ENCODE measurements at regions not wholly inside any gene's neighbourhood (a gene's known extent, or its start where the extent isn't known, plus 50 kb on each side); places are given as distances from the start of the nearest gene placed in this dataset.

DNA sequence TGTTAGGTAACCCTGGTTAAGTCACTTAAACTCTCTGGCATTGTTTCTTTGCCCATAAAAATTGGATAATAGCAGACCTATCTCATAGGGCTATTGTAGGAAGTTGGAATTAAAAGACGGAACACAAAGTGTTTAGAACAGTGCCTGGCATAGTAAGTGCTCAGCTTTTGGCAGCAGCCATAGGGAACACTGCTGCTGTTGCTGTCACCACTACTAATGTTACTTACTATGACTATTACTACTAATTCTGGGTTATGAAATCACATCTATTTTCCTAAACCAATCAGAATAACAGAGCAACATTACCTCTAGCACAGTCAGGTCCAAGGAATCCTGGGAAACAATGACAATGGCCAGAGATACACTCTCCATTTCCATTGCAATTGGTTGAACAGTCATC lies 300.0 kb downstream of the SH2D1A start:
- SMC1A ChIA-PET (ENCODE audit: uncharacterized antibody, unreplicated experiment): no interaction called here
- WGBS (ENCODE audit: insufficient coverage, insufficient replicate concordance, low lambda C conversion rate, missing lambda C conversion rate): 0% methylated on average over 1 of the region's 1 CpG
- in situ Hi-C loops (cut with MboI): no loop called here
- Histone ChIP-seq H3K4me3 (no peak overlapping the region), H3K9me3 (replicated peaks; ENCODE audit: control insufficient read depth, insufficient read depth, low read length) (no peaks in the 10 kb centered on the region), H3K79me2 (ENCODE audit: control insufficient read depth, insufficient read depth, low read length) (no peaks in the 10 kb centered on the region), H3K36me3 (ENCODE audit: control insufficient read depth in 2 of 2, insufficient read depth in 2 of 2, low read length in 1 of 2) (no peaks in the 10 kb centered on the region), H3K27ac (ENCODE audit: control insufficient read depth, insufficient read depth) (no peak overlapping the region), H3K4me1 (ENCODE audit: control insufficient read depth, insufficient read depth, low read length) (no peaks in the 10 kb centered on the region), H2AFZ (ENCODE audit: control insufficient read depth, low read depth, low read length) (no peak overlapping the region), H3K9ac (ENCODE audit: control insufficient read depth, insufficient read depth, low read length) (no peak overlapping the region), H3K4me2 (ENCODE audit: control insufficient read depth, insufficient read depth) (no peak overlapping the region), H4K20me1 (ENCODE audit: control insufficient read depth, insufficient read depth) (no peaks in the 10 kb centered on the region), H3K27me3 (replicated peaks in 1 of 2; ENCODE audit: control insufficient read depth in 2 of 2, insufficient read depth in 2 of 2, low read length in 1 of 2) (no peaks in the 10 kb centered on the region)
- intact Hi-C loops (cut with micrococcal nuclease; ENCODE audit: unreplicated experiment): no loop called here
- no TSS peak for BruUV-seq (replicated peaks)
- no peak for ATAC-seq
- CTCF ChIA-PET: no interaction called here
- no peak for DNase-seq (ENCODE audit: low read depth, low spot score)
- no peak for FAIRE-seq
- RAD21 ChIA-PET (ENCODE audit: unreplicated experiment): no interaction called here
- POLR2A ChIA-PET: no interaction called here
- TF ChIP-seq FOS (IDR thresholded peaks at IDR 0.05; ENCODE audit: borderline replicate concordance, extremely low read depth, insufficient read length): no peak
- TF ChIP-seq RB1 (IDR thresholded peaks at IDR 0.05; ENCODE audit: borderline replicate concordance): no peak
- no peak for TF ChIP-seq HDGF (IDR thresholded peaks at IDR 0.05)
- TF ChIP-seq GATAD2B (conservative IDR thresholded peaks at IDR 0.05; ENCODE audit: low read depth): no peak
- TF ChIP-seq CHD2 (IDR thresholded peaks at IDR 0.05; ENCODE audit: borderline replicate concordance, low read depth, low read length): no peak
- no peak for TF ChIP-seq FOXK2 (IDR thresholded peaks at IDR 0.05)
- TF ChIP-seq, protein P1, sequence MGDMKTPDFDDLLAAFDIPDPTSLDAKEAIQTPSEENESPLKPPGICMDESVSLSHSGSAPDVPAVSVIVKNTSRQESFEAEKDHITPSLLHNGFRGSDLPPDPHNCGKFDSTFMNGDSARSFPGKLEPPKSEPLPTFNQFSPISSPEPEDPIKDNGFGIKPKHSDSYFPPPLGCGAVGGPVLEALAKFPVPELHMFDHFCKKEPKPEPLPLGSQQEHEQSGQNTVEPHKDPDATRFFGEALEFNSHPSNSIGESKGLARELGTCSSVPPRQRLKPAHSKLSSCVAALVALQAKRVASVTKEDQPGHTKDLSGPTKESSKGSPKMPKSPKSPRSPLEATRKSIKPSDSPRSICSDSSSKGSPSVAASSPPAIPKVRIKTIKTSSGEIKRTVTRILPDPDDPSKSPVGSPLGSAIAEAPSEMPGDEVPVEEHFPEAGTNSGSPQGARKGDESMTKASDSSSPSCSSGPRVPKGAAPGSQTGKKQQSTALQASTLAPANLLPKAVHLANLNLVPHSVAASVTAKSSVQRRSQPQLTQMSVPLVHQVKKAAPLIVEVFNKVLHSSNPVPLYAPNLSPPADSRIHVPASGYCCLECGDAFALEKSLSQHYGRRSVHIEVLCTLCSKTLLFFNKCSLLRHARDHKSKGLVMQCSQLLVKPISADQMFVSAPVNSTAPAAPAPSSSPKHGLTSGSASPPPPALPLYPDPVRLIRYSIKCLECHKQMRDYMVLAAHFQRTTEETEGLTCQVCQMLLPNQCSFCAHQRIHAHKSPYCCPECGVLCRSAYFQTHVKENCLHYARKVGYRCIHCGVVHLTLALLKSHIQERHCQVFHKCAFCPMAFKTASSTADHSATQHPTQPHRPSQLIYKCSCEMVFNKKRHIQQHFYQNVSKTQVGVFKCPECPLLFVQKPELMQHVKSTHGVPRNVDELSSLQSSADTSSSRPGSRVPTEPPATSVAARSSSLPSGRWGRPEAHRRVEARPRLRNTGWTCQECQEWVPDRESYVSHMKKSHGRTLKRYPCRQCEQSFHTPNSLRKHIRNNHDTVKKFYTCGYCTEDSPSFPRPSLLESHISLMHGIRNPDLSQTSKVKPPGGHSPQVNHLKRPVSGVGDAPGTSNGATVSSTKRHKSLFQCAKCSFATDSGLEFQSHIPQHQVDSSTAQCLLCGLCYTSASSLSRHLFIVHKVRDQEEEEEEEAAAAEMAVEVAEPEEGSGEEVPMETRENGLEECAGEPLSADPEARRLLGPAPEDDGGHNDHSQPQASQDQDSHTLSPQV (IDR thresholded peaks at IDR 0.05): no peak
- TF ChIP-seq STAT1 (conservative IDR thresholded peaks at IDR 0.05): no peak
- TF ChIP-seq GABPA (IDR thresholded peaks at IDR 0.05; ENCODE audit: low read depth): no peak
- TF ChIP-seq YBX1 (IDR thresholded peaks at IDR 0.05): no peak
- TF ChIP-seq, protein P2, sequence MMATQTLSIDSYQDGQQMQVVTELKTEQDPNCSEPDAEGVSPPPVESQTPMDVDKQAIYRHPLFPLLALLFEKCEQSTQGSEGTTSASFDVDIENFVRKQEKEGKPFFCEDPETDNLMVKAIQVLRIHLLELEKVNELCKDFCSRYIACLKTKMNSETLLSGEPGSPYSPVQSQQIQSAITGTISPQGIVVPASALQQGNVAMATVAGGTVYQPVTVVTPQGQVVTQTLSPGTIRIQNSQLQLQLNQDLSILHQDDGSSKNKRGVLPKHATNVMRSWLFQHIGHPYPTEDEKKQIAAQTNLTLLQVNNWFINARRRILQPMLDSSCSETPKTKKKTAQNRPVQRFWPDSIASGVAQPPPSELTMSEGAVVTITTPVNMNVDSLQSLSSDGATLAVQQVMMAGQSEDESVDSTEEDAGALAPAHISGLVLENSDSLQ (IDR thresholded peaks at IDR 0.05): no peak
- TF ChIP-seq, protein P3, sequence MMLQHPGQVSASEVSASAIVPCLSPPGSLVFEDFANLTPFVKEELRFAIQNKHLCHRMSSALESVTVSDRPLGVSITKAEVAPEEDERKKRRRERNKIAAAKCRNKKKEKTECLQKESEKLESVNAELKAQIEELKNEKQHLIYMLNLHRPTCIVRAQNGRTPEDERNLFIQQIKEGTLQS (IDR thresholded peaks at IDR 0.05; ENCODE audit: borderline replicate concordance, extremely low read depth, low read depth, low read length): no peak
- TF ChIP-seq, protein P4, sequence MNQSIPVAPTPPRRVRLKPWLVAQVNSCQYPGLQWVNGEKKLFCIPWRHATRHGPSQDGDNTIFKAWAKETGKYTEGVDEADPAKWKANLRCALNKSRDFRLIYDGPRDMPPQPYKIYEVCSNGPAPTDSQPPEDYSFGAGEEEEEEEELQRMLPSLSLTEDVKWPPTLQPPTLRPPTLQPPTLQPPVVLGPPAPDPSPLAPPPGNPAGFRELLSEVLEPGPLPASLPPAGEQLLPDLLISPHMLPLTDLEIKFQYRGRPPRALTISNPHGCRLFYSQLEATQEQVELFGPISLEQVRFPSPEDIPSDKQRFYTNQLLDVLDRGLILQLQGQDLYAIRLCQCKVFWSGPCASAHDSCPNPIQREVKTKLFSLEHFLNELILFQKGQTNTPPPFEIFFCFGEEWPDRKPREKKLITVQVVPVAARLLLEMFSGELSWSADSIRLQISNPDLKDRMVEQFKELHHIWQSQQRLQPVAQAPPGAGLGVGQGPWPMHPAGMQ (IDR thresholded peaks at IDR 0.05; ENCODE audit: borderline replicate concordance): no peak
- TF ChIP-seq MEF2A (IDR thresholded peaks at IDR 0.05; ENCODE audit: insufficient read depth, low read depth, low read length): no peak
- TF ChIP-seq POLR2AphosphoS5 (IDR thresholded peaks at IDR 0.05; ENCODE audit: low read length): no peak
- TF ChIP-seq, protein P5, sequence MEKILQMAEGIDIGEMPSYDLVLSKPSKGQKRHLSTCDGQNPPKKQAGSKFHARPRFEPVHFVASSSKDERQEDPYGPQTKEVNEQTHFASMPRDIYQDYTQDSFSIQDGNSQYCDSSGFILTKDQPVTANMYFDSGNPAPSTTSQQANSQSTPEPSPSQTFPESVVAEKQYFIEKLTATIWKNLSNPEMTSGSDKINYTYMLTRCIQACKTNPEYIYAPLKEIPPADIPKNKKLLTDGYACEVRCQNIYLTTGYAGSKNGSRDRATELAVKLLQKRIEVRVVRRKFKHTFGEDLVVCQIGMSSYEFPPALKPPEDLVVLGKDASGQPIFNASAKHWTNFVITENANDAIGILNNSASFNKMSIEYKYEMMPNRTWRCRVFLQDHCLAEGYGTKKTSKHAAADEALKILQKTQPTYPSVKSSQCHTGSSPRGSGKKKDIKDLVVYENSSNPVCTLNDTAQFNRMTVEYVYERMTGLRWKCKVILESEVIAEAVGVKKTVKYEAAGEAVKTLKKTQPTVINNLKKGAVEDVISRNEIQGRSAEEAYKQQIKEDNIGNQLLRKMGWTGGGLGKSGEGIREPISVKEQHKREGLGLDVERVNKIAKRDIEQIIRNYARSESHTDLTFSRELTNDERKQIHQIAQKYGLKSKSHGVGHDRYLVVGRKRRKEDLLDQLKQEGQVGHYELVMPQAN (conservative IDR thresholded peaks at IDR 0.05): no peak
- TF ChIP-seq BACH1 (IDR thresholded peaks at IDR 0.05; ENCODE audit: borderline replicate concordance): no peak
- no peak for TF ChIP-seq NR2C1 (IDR thresholded peaks at IDR 0.05)
- TF ChIP-seq NBN (IDR thresholded peaks at IDR 0.05): no peak
